IMR-90 (cell line): ENCODE measurements at regions not wholly inside any gene's neighbourhood (a gene's known extent, or its start where the extent isn't known, plus 50 kb on each side); places are given as distances from the start of the nearest gene placed in this dataset.

Source experiments
- ATAC-seq: fragments of 200-7000 bp; cut with Tn5 transposase; 2 replicates; pipeline ENCODE4 v1.9.1; 2020; ENCODE audit warnings: low read depth, mild to moderate bottlenecking, moderate library complexity
- BruUV-seq: library from RNA; stranded (reverse); fragments of 400-500 nt; replicated peaks from 2 replicates; lab custom pipeline; 2021; lab: Mats Ljungman, UMichigan
- CTCF ChIA-PET: fragments of 300-600 bp; formaldehyde crosslinking; extraction: SDS; loops from one replicate; lab custom pipeline; 2021; ENCODE audit warnings: antibody characterized with exemption; lab: Yijun Ruan, JAX
- POLR2A ChIA-PET: fragments of 300-600 bp; sonication (Branson Sonifier 250); formaldehyde crosslinking; loops from one replicate; lab custom pipeline; 2022; ENCODE audit warnings: antibody characterized with exemption; ENCODE audit not compliant: unreplicated experiment; lab: Charles Lee
- DNase-seq: peaks from one replicate; pipeline ENCODE4 v3.0.0; 2013
- H2AFZ ChIP-seq: replicated peaks from 2 replicates; pipeline ENCODE3; 2013; ENCODE audit warnings: low read length, mild to moderate bottlenecking; ENCODE audit not compliant: poor library complexity
- H2AK5ac ChIP-seq: 2 replicates; pipeline ENCODE4 v1.6.1; 2013; ENCODE audit warnings: low read depth, low read length, inconsistent platforms
- H2AK9ac ChIP-seq: replicated peaks from 2 replicates; pipeline ENCODE3; 2013; ENCODE audit warnings: mild to moderate bottlenecking, low read depth, low read length, moderate library complexity; ENCODE audit not compliant: poor library complexity
- H2BK120ac ChIP-seq: 2 replicates; pipeline ENCODE4 v1.6.1; 2013; ENCODE audit warnings: low read depth, low read length, inconsistent platforms
- H2BK15ac ChIP-seq: 3 replicates; pipeline ENCODE4 v1.6.1; 2013; ENCODE audit warnings: low read depth, low read length, inconsistent platforms
- H2BK20ac ChIP-seq: 2 replicates; pipeline ENCODE4 v1.6.1; 2013; ENCODE audit warnings: low read depth, mild to moderate bottlenecking, inconsistent platforms, low read length, moderate library complexity
- H2BK5ac ChIP-seq: 2 replicates; pipeline ENCODE4 v1.6.1; 2013; ENCODE audit warnings: mild to moderate bottlenecking, low read depth, low read length, inconsistent platforms; ENCODE audit not compliant: poor library complexity, severe bottlenecking
- H3K14ac ChIP-seq: replicated peaks from 2 replicates; pipeline ENCODE4 v1.6.1; 2013; ENCODE audit warnings: low read depth, low read length, inconsistent platforms
- H3K18ac ChIP-seq: 2 replicates; pipeline ENCODE4 v1.6.1; 2013; ENCODE audit warnings: low read depth, low read length, control low read depth
- H3K23ac ChIP-seq: 2 replicates; pipeline ENCODE4 v1.6.1; 2013; ENCODE audit warnings: low read depth, low read length, inconsistent platforms
- H3K27ac ChIP-seq: 2 replicates; pipeline ENCODE4 v1.5.1; 2013; ENCODE audit warnings: mild to moderate bottlenecking, control low read depth, low read length; ENCODE audit not compliant: insufficient read depth
- H3K27me3 ChIP-seq: 2 replicates; pipeline ENCODE4 v1.6.1; 2013; ENCODE audit warnings: low read length; ENCODE audit not compliant: control insufficient read depth, insufficient read depth
- H3K36me3 ChIP-seq: 2 replicates; pipeline ENCODE4 v1.6.1; 2013; ENCODE audit warnings: low read length, mixed read lengths; ENCODE audit not compliant: control insufficient read depth, insufficient read depth
- H3K4ac ChIP-seq: 2 replicates; pipeline ENCODE4 v1.6.1; 2013; ENCODE audit warnings: low read depth, low read length, inconsistent platforms
- H3K4me1 ChIP-seq: 2 replicates; pipeline ENCODE4 v1.6.1; 2013; ENCODE audit warnings: low read length, mixed read lengths; ENCODE audit not compliant: control insufficient read depth, insufficient read depth
- H3K4me2 ChIP-seq: 2 replicates; pipeline ENCODE4 v1.6.1; 2013; ENCODE audit warnings: low read depth, mild to moderate bottlenecking, control low read depth, low read length, moderate library complexity
- H3K4me3 ChIP-seq: 2 replicates; pipeline ENCODE4 v1.5.1; 2013; ENCODE audit warnings: low read depth, mild to moderate bottlenecking, control low read depth, low read length, moderate library complexity; ENCODE audit not compliant: insufficient read depth
- H3K56ac ChIP-seq: 2 replicates; pipeline ENCODE4 v1.6.1; 2013; ENCODE audit warnings: low read length, inconsistent platforms; ENCODE audit not compliant: insufficient read depth; ENCODE audit errors: extremely low read depth
- H3K79me1 ChIP-seq, 2 experiments: 2 replicates each; pipeline ENCODE4 v1.6.1; 2013; ENCODE audit warnings: low read length in 2 of 2, inconsistent platforms in 1 of 2, low read depth in 1 of 2
- H3K9ac ChIP-seq: 2 replicates; pipeline ENCODE4 v1.6.1; 2013; ENCODE audit warnings: low read depth, low read length, control low read depth
- H3K9me1 ChIP-seq: 2 replicates; pipeline ENCODE4 v1.6.1; 2013; ENCODE audit warnings: low read length, inconsistent platforms; ENCODE audit not compliant: insufficient read depth
- H3K9me3 ChIP-seq: 2 replicates; pipeline ENCODE4 v1.6.1; 2013; ENCODE audit warnings: low read length; ENCODE audit not compliant: control insufficient read depth, insufficient read depth
- H4K20me1 ChIP-seq: 2 replicates; pipeline ENCODE4 v1.6.1; 2013; ENCODE audit warnings: low read length, inconsistent platforms; ENCODE audit not compliant: insufficient read depth
- H4K5ac ChIP-seq: 2 replicates; pipeline ENCODE4 v1.6.1; 2013; ENCODE audit warnings: mild to moderate bottlenecking, low read depth, low read length, control low read depth
- H4K8ac ChIP-seq, 2 experiments: 2 replicates each; pipeline ENCODE4 v1.6.1; 2013; ENCODE audit warnings: low read depth in 2 of 2, low read length in 2 of 2, control low read depth in 1 of 2, inconsistent platforms in 1 of 2
- H4K91ac ChIP-seq: 2 replicates; pipeline ENCODE4 v1.6.1; 2013; ENCODE audit warnings: low read depth, low read length, inconsistent platforms; ENCODE audit not compliant: insufficient read depth
- BHLHE40 ChIP-seq: fragments of 150-350 bp; IDR thresholded peaks from 2 replicates; pipeline ENCODE4 v1.6.1; 2016; ENCODE audit warnings: mild to moderate bottlenecking, low read depth, low read length
- CEBPB ChIP-seq: IDR thresholded peaks from 2 replicates; pipeline ENCODE4 v1.6.1; 2012; ENCODE audit warnings: low read depth, low read length, improper control_type of control experiment
- CHD1 ChIP-seq: IDR thresholded peaks from 2 replicates; pipeline ENCODE4 v1.6.1; 2012; ENCODE audit warnings: low read depth, low read length, improper control_type of control experiment
- FOS ChIP-seq: fragments of 150-350 bp; IDR thresholded peaks from 2 replicates; pipeline ENCODE4 v1.6.1; 2016; ENCODE audit warnings: low read depth, low read length
- MAFK ChIP-seq: IDR thresholded peaks from 2 replicates; pipeline ENCODE4 v1.6.1; 2012; ENCODE audit warnings: low read depth, low read length, improper control_type of control experiment
- MAZ ChIP-seq: IDR thresholded peaks from 2 replicates; pipeline ENCODE4 v1.6.1; 2012; ENCODE audit warnings: low read depth, mild to moderate bottlenecking, low read length, improper control_type of control experiment, moderate library complexity, borderline replicate concordance
- MXI1 ChIP-seq: IDR thresholded peaks from 2 replicates; pipeline ENCODE4 v1.6.1; 2012; ENCODE audit warnings: low read depth, mild to moderate bottlenecking, low read length, moderate library complexity, borderline replicate concordance
- NFE2L2 ChIP-seq: fragments of 150-350 bp; IDR thresholded peaks from 2 replicates; pipeline ENCODE4 v1.6.1; 2016; ENCODE audit warnings: low read depth, mild to moderate bottlenecking, low read length
- POLR2A ChIP-seq: IDR thresholded peaks from 2 replicates; pipeline ENCODE4 v1.6.1; 2012; ENCODE audit warnings: mild to moderate bottlenecking, low read depth, low read length
- RAD21 ChIP-seq: IDR thresholded peaks from 2 replicates; pipeline ENCODE4 v1.6.1; 2012; ENCODE audit warnings: low read length, improper control_type of control experiment
- RCOR1 ChIP-seq: IDR thresholded peaks from 2 replicates; pipeline ENCODE4 v1.6.1; 2012; ENCODE audit warnings: mild to moderate bottlenecking, low read length, improper control_type of control experiment; ENCODE audit not compliant: insufficient replicate concordance
- RFX5 ChIP-seq: IDR thresholded peaks from 2 replicates; pipeline ENCODE4 v1.8.0; 2012; ENCODE audit warnings: low read depth, mild to moderate bottlenecking, low read length, moderate library complexity
- SMC3 ChIP-seq: fragments of 150-350 bp; IDR thresholded peaks from 2 replicates; pipeline ENCODE4 v1.6.1; 2016; ENCODE audit warnings: low read depth, mild to moderate bottlenecking, antibody characterized with exemption, low read length, moderate library complexity
- WGBS, 2 experiments: methylation state at CpG; one replicate each; pipeline versions ENCODE4 v1.1.5 to v1.1.7; 2013; ENCODE audit warnings: missing lambda C conversion rate in 2 of 2; ENCODE audit not compliant: insufficient read length in 1 of 2; ENCODE audit errors: extremely low coverage in 2 of 2; 5-methylcytosine and 5-hydroxymethylcytosine counted together
- dilution Hi-C: fragments of 300-500 bp; cut with HindIII; formaldehyde crosslinking; loops from one replicate; pipeline ENCODE4 v1.14.3; 2018; ENCODE audit warnings: low sequenced_read_pairs; ENCODE audit not compliant: unreplicated experiment
- in situ Hi-C: fragments of 300-500 bp; cut with MboI; formaldehyde crosslinking; loops from 3 replicates; pipeline ENCODE4 v1.14.3; 2019; ENCODE audit warnings: low sequenced_read_pairs, inconsistent platforms, mixed read lengths
- intact Hi-C: fragments of 100-400 bp; cut with micrococcal nuclease; formaldehyde crosslinking; loops from 2 replicates; pipeline ENCODE4 v1.10.0; 2022
- TF ChIP-seq, protein P1 (sequence below): fragments of 150-350 bp; IDR thresholded peaks from 2 replicates; pipeline ENCODE4 v1.6.1; 2016; ENCODE audit warnings: low read depth, mild to moderate bottlenecking, low read length, moderate library complexity, borderline replicate concordance
- TF ChIP-seq, protein P2 (sequence below): conservative IDR thresholded peaks from 2 replicates; pipeline ENCODE4 v1.5.1; 2012; ENCODE audit warnings: mild to moderate bottlenecking, low read depth, low read length, improper control_type of control experiment
- TF ChIP-seq, protein P3 (sequence below): fragments of 150-350 bp; IDR thresholded peaks from 2 replicates; pipeline ENCODE4 v1.6.1; 2017; ENCODE audit warnings: mild to moderate bottlenecking, antibody characterized with exemption, low read length, low read depth

DNA sequence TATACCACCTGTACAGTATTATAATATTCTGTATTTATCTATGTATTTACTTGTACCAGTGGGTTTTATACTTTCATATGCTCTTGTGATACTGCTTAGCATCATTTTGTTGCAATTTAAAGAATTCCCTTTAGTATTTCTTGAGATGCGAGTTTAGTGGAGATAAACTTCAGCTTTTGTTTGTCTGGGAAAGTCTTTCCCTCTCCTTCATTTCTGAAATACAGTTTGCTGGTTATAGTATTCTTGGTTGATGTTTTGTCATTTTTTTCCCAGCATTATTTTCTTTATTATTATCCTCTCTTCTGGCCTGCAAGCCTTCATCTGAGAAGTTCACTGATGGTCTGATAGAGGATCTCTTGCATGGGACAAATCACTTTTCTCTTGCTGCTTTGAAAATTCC lies 136.6 kb upstream of the MCHR2 start:
- no peak overlapping the region for H2AK5ac ChIP-seq
- no peak overlapping the region for H3K23ac ChIP-seq
- H3K27me3 ChIP-seq: peaks cover 13% of the 10 kb centered on the region
- H3K9me1 ChIP-seq: no peaks in the 10 kb centered on the region
- H3K56ac ChIP-seq: no peak overlapping the region
- in situ Hi-C loops: no loop called here
- ATAC-seq (no peak), DNase-seq (no peak)
- no peak overlapping the region for H2BK20ac ChIP-seq
- H3K14ac ChIP-seq: no peak overlapping the region
- intact Hi-C loops: no loop called here
- dilution Hi-C loops: no loop called here
- BruUV-seq: no TSS peak
- H4K5ac ChIP-seq: no peak overlapping the region
- no peak overlapping the region for H2BK15ac ChIP-seq
- no CpG with 5 or more reads among the region's 1 CpG for WGBS, 2 experiments
- peaks cover 5% of the 10 kb centered on the region for H3K9me3 ChIP-seq
- no peak overlapping the region for H4K8ac ChIP-seq
- H3K18ac ChIP-seq: no peak overlapping the region
- H3K79me1 ChIP-seq: no peaks in the 10 kb centered on the region
- H2AK9ac ChIP-seq: no peak overlapping the region
- no peak overlapping the region for H3K4me2 ChIP-seq
- no peaks in the 10 kb centered on the region for H3K4me1 ChIP-seq
- no peak overlapping the region for H3K27ac ChIP-seq
- H4K20me1 ChIP-seq: no peaks in the 10 kb centered on the region
- POLR2A ChIA-PET: no interaction called here
- no peaks in the 10 kb centered on the region for H3K36me3 ChIP-seq
- H2AFZ ChIP-seq: no peak overlapping the region
- no peak overlapping the region for H4K91ac ChIP-seq
- no peak overlapping the region for H3K4ac ChIP-seq
- CTCF ChIA-PET: no interaction called here
- no peak overlapping the region for H2BK5ac ChIP-seq
- TF ChIP-seq, protein P1, sequence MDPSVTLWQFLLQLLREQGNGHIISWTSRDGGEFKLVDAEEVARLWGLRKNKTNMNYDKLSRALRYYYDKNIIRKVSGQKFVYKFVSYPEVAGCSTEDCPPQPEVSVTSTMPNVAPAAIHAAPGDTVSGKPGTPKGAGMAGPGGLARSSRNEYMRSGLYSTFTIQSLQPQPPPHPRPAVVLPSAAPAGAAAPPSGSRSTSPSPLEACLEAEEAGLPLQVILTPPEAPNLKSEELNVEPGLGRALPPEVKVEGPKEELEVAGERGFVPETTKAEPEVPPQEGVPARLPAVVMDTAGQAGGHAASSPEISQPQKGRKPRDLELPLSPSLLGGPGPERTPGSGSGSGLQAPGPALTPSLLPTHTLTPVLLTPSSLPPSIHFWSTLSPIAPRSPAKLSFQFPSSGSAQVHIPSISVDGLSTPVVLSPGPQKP: no peak
- TF ChIP-seq, protein P2, sequence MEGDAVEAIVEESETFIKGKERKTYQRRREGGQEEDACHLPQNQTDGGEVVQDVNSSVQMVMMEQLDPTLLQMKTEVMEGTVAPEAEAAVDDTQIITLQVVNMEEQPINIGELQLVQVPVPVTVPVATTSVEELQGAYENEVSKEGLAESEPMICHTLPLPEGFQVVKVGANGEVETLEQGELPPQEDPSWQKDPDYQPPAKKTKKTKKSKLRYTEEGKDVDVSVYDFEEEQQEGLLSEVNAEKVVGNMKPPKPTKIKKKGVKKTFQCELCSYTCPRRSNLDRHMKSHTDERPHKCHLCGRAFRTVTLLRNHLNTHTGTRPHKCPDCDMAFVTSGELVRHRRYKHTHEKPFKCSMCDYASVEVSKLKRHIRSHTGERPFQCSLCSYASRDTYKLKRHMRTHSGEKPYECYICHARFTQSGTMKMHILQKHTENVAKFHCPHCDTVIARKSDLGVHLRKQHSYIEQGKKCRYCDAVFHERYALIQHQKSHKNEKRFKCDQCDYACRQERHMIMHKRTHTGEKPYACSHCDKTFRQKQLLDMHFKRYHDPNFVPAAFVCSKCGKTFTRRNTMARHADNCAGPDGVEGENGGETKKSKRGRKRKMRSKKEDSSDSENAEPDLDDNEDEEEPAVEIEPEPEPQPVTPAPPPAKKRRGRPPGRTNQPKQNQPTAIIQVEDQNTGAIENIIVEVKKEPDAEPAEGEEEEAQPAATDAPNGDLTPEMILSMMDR: no peak
- no peak for TF ChIP-seq BHLHE40
- no peak for TF ChIP-seq MXI1
- TF ChIP-seq CEBPB: no peak
- TF ChIP-seq RCOR1: no peak
- TF ChIP-seq NFE2L2: no peak
- TF ChIP-seq MAZ: no peak
- TF ChIP-seq POLR2A: no peak
- TF ChIP-seq, protein P3, sequence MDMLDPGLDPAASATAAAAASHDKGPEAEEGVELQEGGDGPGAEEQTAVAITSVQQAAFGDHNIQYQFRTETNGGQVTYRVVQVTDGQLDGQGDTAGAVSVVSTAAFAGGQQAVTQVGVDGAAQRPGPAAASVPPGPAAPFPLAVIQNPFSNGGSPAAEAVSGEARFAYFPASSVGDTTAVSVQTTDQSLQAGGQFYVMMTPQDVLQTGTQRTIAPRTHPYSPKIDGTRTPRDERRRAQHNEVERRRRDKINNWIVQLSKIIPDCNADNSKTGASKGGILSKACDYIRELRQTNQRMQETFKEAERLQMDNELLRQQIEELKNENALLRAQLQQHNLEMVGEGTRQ: no peak
- TF ChIP-seq MAFK: no peak
- TF ChIP-seq RFX5: no peak
- TF ChIP-seq RAD21: no peak
- no peak for TF ChIP-seq SMC3
- TF ChIP-seq CHD1: no peak
- TF ChIP-seq FOS: no peak
- H2BK120ac ChIP-seq: no peak overlapping the region
- H3K9ac ChIP-seq: no peak overlapping the region
- no peak overlapping the region for H3K4me3 ChIP-seq
